G401.6 (cell line): ENCODE measurements at regions not wholly inside any gene's neighbourhood (a gene's known extent, or its start where the extent isn't known, plus 50 kb on each side); places are given as distances from the start of the nearest gene placed in this dataset.
"Not testable (repeated sequence)": the region's sequence is repeated elsewhere in the genome, so short reads cannot be mapped to it uniquely, and the experiment has no call there.

ENCODE experiments used
- FAIRE-seq: peaks from 2 replicates; lab custom pipeline; 2012; peaks lifted over from hg19 to GRCh38; lab: Jason Lieb, UNC

DNA sequence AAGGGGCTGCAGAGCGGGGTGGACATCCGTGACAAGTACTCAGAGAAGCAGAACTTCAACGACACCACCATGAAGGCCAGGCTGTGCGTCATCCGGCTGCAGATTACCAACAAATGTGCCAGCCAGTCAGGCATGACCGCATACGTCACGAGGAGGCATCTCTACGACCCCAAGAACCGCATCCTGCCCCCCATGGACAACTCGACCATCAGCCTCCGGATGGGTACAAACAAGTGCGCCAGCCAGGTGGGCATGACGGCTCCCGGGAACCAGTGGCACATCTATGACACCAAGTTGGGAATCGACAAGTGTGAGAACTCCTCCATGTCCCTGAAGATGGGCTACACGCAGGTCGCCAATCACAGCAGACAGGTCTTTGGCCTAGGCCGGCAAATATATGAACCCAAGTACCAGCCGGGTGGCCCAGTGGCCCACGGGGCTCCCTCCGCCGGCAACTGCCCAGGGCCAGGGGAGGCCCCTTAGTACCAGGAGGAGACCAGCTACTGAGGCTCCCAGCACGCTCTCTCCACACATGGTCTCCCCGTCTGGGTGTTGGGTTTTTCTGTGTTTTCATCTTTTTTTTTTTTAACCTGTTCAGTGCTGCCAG, 133.4 kb upstream of the TEKT4 start:
- FAIRE-seq = not testable (repeated sequence)

DNA sequence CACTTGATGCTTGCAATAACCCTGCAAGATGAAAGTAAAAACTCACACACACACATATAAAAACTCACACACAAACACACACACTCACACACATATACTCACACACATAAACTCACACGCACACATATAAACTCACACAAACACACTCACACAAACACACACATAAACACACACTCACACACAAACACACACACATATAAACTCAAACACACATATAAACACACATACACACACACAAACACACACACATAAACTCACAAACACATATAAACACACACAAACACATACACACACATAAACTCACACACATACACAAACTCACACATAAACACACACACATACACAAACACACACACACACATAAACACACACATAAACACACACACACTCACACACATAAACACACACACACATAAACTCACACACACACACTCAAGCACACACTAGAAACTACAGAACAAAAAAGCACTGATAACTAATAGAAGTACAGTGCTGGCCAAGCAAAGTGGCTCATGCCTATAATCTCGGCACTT, 117.7 kb upstream of the TEKT4 start:
- FAIRE-seq = no peak

DNA sequence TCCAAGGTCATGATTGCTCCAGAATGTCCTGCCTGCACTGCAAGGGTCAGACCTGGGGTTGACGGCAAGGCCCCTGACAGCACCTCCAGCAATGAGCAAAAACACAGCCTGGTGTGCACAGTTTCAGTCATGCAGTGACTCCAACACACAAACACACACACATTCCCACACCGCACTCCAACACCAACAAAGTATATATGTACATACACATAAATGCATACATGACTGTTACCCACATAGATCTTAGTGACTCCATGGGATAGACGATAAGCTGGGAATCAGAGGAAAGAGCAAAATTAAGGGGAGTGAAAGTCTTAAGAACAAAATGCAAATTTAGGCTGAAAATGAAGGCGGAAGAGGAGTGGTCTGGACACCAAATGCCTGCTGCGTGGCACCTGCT, 112.7 kb upstream of the TEKT4 start:
- FAIRE-seq = no peak

DNA sequence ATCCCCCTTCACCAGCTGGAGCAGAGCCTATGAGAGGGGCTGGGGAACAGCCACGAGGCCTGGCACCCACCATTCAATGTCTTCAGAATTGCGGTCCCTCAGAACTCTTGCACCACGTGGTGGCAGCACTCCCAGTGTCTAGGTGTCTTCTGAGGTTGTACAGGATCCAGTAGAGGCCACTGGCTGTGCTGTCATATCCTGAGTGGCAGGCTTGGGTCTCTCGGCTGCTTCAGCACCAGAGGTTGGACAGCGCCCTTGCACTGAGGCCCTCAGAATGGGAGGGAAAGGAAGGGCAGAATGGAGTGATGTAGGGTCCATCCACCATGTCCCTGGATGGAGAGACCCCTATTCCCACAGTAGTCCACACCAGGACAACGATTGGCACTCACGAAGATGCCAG, 112.0 kb upstream of the TEKT4 start:
- FAIRE-seq = no peak

DNA sequence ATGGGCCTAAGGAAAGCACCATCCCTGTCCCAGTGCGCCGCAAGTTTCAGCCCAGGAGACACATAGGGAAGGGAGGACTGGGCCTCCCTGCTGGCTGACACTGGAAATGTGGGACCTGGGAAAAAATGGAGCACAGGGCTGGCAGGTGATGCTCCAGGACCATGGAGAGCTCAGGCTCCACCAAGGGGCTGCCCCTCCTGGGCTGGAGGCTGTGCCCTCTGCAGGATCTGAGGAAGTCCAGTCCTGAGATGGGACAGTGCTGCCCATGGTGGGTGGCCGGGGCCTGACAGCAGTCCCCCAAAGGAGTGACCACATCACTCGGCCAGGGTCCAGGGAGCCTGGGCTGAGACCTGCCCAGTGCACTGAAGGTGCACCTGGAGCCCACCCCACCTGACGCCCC, 108.6 kb upstream of the TEKT4 start:
- no peak for FAIRE-seq

DNA sequence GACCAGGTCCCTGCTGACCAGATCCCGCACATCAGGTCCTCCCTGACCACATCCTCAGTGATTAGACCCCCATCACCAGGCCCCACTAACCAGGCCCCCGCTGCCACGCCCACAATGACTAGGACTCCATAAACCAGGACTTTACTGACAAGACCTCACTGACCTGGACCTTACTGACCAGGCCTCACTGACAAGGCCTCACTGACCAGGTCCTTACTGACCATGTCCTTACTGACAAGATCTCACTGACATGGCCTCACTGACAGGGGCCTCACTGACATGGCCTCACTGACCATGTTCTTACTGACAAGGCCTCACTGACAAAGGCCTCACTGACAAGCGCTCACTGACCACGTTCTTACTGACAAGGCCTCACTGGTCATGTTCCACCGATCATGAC, 107.9 kb upstream of the TEKT4 start:
- no peak for FAIRE-seq

DNA sequence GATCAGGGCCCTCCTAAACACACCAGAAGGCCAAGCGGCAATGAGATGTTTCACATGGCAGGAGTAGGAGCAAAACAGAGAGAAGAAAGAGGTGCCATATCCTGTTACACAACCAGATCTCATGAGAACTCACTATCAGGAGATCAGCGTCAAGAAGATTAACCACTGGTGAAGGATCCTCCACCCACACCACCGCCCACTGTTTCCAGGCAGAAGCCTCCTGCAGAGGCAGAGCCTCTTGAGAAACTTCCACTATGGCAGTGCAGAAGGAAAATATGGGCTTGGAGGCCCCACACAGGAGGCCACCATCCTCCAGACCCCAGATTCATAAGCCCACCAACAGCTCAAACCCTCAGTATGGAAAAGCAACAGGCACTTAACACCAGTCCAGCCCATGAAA, 106.9 kb upstream of the TEKT4 start:
- not testable (repeated sequence) for FAIRE-seq

DNA sequence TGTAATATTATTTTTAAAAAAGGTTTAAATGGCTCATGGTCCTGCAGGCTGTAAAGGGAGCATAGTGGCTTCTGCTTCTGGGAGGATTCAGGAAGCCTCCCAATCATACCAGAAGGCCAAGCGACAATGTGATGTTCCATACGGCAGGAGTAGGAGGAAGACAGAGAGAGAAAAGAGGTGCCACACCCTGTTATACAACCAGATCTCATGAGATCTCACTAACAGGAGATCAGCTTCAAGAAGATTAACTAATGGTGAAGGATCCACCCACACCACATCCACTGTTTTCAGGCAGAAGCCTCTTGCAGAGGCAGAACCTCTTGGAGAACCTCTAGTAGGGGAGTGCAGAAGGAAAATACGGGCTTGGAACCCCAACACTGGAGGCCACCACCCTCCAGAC, 103.9 kb upstream of the TEKT4 start:
- no peak for FAIRE-seq

DNA sequence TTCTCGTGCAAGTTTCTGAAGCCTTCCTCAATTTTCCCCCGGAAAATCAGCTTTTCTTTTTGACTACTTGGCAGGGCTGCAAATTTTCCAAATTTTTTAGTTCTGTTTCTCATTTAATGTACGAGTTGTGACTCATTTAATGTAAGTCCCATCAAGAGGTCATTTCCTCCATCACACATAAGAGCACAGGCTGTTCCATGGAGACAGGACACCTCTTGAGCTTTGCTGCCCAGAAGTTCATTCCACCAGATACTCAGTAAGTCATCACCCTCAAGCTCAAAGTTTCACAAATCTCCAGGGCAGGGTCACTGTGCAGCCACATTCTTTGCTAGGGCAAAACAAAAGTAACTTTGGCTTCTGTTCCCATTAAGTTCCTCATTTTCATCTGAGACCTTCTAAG, 101.5 kb upstream of the TEKT4 start:
- FAIRE-seq = no peak

DNA sequence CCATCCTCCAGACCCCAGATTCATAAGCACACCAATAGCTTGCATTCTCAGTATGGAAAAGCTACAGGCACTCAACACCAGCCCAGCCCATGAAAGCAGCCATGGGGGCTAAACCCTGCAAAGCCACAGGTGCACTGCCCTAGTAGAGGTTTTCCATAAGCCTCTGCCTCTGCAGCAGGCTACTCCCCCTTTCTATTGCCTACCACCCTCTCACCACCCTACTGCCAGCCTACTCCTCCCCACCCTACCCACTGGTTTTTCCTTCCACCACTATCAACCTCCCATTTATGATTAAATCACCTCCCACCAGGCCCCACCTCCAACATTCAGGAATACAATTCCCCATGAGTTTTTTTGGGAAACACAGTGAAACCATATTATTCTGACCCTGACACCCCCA, 96.4 kb upstream of the TEKT4 start:
- FAIRE-seq = no peak

DNA sequence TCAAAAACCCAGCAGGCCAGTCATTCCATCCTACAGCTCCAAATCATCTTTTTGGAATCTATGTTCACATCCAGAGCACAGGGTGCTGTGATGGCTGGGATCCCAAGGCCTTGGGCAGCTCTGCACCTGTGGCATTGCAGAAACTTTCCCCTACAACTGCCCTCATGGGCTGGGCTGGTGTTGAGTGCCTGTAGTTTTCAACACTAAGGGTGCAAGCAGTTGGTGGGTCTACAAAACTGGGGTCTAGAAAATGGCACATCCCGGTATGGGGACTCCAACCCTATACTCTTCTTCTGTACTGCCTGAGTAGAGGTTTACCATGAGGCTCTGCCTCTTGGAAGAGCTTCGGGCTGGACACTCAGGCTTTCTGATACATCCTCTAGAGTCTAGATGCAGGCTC, 95.2 kb upstream of the TEKT4 start:
- no peak for FAIRE-seq

DNA sequence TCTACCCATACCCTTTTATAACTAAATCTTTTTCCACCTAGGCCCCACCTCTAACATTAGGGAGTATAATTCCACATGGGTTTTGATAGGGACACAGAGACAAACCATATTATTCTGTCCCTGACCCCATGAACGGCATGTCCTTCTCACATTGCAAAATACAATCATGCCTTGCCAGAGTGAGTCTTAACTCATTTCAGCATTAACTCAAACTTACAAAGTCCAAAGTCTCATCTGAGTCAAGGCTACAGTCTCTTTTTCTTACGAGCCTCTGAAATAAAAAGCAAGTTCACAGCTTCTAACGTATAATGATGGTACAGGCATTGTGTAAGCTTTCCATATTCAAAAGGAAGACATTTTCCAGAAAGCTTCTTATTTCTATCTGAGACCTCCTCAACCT, 86.1 kb upstream of the TEKT4 start:
- FAIRE-seq = not testable (repeated sequence)

DNA sequence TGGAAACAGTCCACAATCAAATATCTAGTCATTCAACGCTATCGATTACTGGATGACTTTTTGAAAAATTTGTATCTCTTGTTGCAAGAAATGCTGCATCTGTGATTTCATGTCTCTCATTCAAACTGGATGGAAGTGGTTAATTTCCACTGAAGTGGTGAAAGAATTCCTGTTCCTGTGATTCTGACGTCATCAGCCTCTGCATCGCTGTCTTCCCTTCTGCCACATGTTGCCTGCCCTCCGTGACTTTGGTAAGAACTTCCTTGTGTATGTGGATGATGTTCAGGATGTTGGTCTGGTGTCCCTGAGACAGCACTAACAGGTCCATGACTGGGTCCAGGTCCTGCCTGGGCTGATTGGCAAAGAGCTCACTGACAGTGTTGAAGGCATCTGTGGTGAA, 84.8 kb upstream of the TEKT4 start:
- FAIRE-seq = not testable (repeated sequence)

DNA sequence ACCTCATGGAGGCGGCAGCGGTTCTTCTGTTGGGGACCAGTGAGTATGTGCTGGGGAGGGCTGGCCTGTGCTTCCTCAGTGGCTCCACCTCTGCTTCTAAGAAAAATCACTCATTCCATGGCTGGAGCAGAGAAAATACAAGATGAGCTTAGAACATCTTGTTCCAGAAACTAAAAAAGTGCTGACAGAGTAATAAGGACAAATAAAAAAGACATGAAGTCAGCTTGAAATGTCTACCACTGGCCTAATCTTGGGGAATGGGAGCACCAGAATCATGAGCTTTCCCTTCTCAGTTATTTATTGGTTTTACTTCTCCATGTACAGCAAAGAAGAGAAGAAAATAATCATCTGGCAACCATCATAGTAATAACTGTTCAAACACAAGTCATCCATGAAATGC, 81.1 kb upstream of the TEKT4 start:
- FAIRE-seq = not testable (repeated sequence)

DNA sequence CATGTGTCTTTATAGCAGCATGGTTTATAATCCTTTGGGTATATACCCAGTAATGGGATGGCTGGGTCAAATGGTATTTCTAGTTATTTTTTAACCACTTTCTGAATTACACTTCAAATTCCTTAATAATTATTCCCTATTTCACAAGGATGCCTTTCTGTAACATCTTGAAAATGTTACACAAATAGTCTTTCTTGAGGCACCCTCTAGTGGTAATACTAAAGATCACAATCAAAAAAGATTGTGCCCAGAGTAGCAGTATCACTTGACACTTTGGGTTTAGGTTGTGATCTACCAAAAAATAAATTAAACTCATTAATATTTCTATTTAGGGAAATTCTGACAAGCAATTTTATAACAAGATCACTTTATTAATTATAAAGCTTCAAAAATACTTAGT, 74.0 kb upstream of the TEKT4 start:
- FAIRE-seq = peak; percentile 93
